ENCODE measurements at regions not wholly inside any gene's neighbourhood (a gene's known extent, or its start where the extent isn't known, plus 50 kb on each side); places are given as distances from the start of the nearest gene placed in this dataset.

DNA sequence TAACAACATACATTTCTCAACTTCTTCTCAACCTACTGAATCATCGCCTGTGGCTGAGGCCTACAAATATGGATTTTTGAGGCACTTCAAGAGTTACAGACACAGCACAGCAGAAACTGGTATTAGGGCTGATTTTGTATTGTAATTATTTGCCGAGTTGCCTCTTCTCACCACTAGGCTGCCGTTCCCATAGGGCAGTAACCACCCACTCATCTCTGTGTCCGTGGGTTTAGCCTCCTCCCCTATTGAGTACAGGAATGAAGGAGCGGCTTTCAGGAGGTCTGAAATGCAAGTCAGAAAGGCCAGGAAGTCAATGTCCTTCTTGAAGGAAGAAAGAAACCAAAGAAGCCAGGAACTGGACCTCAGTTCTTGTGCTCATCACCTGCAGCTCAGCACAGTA, 220.8 kb downstream of the MTHFS start:
- Histone ChIP-seq H3K36me3 (ENCODE audit: insufficient read depth, low read length) (no peaks in the 10 kb centered on the region), H3K4me3 (ENCODE audit: low read length) (no peak overlapping the region), H3K9me3 (replicated peaks; ENCODE audit: low read length) (no peaks in the 10 kb centered on the region), H3K9ac (ENCODE audit: low read depth, low read length) (no peak overlapping the region), H3K4me2 (ENCODE audit: low read length) (no peak overlapping the region), H3K4me1 (ENCODE audit: control insufficient read depth, insufficient read depth, low read length) (peaks cover 28% of the 10 kb centered on the region), H3K27me3 (ENCODE audit: control insufficient read depth, insufficient read depth, low read length) (no peaks in the 10 kb centered on the region)

GRCh38 chr15:79676621-79677020, 220.2 kb downstream of the MTHFS start:
- H3K4me3 ChIP-seq (ENCODE audit: low read length): no peak overlapping the region
- H3K9me3 ChIP-seq (replicated peaks; ENCODE audit: low read length): no peaks in the 10 kb centered on the region
- H3K27me3 ChIP-seq (ENCODE audit: control insufficient read depth, insufficient read depth, low read length): no peaks in the 10 kb centered on the region
- H3K4me2 ChIP-seq (ENCODE audit: low read length): no peak overlapping the region
- peaks cover 35% of the 10 kb centered on the region for H3K4me1 ChIP-seq (ENCODE audit: control insufficient read depth, insufficient read depth, low read length)
- no peaks in the 10 kb centered on the region for H3K36me3 ChIP-seq (ENCODE audit: insufficient read depth, low read length)
- no peak overlapping the region for H3K9ac ChIP-seq (ENCODE audit: low read depth, low read length)

GRCh38 chr15:79677241-79677640, 219.6 kb downstream of the MTHFS start:
- no peaks in the 10 kb centered on the region for H3K9me3 ChIP-seq (replicated peaks; ENCODE audit: low read length)
- H3K4me2 ChIP-seq (ENCODE audit: low read length): no peak overlapping the region
- no peaks in the 10 kb centered on the region for H3K36me3 ChIP-seq (ENCODE audit: insufficient read depth, low read length)
- H3K27me3 ChIP-seq (ENCODE audit: control insufficient read depth, insufficient read depth, low read length): no peaks in the 10 kb centered on the region
- peaks cover 41% of the 10 kb centered on the region for H3K4me1 ChIP-seq (ENCODE audit: control insufficient read depth, insufficient read depth, low read length)
- no peak overlapping the region for H3K4me3 ChIP-seq (ENCODE audit: low read length)
- no peak overlapping the region for H3K9ac ChIP-seq (ENCODE audit: low read depth, low read length)

GRCh38 chr15:79678032-79678701, 218.6 kb downstream of the MTHFS start:
- Histone ChIP-seq H3K4me1 (ENCODE audit: control insufficient read depth, insufficient read depth, low read length) (peaks cover 41% of the 10 kb centered on the region), H3K36me3 (ENCODE audit: insufficient read depth, low read length) (no peaks in the 10 kb centered on the region), H3K4me2 (ENCODE audit: low read length) (no peak overlapping the region), H3K27me3 (ENCODE audit: control insufficient read depth, insufficient read depth, low read length) (no peaks in the 10 kb centered on the region), H3K9me3 (replicated peaks; ENCODE audit: low read length) (no peaks in the 10 kb centered on the region), H3K4me3 (ENCODE audit: low read length) (no peak overlapping the region), H3K9ac (ENCODE audit: low read depth, low read length) (no peak overlapping the region)

GRCh38 chr15:79680720-79681119, 216.1 kb downstream of the MTHFS start:
- peak overlapping the region; percentile 48 for H3K4me2 ChIP-seq (ENCODE audit: low read length)
- no peaks in the 10 kb centered on the region for H3K27me3 ChIP-seq (ENCODE audit: control insufficient read depth, insufficient read depth, low read length)
- H3K9ac ChIP-seq (ENCODE audit: low read depth, low read length): no peak overlapping the region
- H3K9me3 ChIP-seq (replicated peaks; ENCODE audit: low read length): no peaks in the 10 kb centered on the region
- H3K4me3 ChIP-seq (ENCODE audit: low read length): peak overlapping the region; percentile 10
- peaks cover 38% of the 10 kb centered on the region for H3K4me1 ChIP-seq (ENCODE audit: control insufficient read depth, insufficient read depth, low read length)
- H3K36me3 ChIP-seq (ENCODE audit: insufficient read depth, low read length): no peaks in the 10 kb centered on the region

DNA sequence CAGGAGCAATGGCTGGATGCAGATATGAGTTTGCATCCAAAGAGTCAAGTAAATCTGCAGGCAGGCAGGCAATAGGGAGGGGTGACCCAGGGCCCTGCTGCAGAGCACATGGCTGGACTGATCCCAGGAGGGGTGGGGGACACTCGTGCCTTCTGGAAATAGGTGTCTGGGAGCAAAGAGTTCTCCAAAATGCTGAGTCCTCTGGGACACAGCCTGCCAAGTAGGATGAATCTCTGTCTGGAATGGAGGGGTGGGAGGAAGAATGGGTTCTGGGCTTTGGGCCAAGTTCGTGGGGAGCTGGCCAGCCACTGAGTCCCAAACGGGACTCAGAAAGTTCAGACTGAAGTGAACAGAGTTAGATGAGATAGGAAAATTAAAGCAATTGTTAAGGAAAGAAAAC, 214.5 kb downstream of the MTHFS start:
- peak overlapping the region; percentile 78 for H3K9ac ChIP-seq (ENCODE audit: low read depth, low read length)
- H3K27me3 ChIP-seq (ENCODE audit: control insufficient read depth, insufficient read depth, low read length): no peaks in the 10 kb centered on the region
- peak overlapping the region; percentile 62 for H3K4me3 ChIP-seq (ENCODE audit: low read length)
- peaks cover 38% of the 10 kb centered on the region for H3K4me1 ChIP-seq (ENCODE audit: control insufficient read depth, insufficient read depth, low read length)
- H3K36me3 ChIP-seq (ENCODE audit: insufficient read depth, low read length): no peaks in the 10 kb centered on the region
- H3K9me3 ChIP-seq (replicated peaks; ENCODE audit: low read length): no peaks in the 10 kb centered on the region
- peak overlapping the region; percentile 84 for H3K4me2 ChIP-seq (ENCODE audit: low read length)

- Histone ChIP-seq H3K4me3 (ENCODE audit: low read length) (peak overlapping the region; percentile 62), H3K4me1 (ENCODE audit: control insufficient read depth, insufficient read depth, low read length) (peaks cover 38% of the 10 kb centered on the region), H3K36me3 (ENCODE audit: insufficient read depth, low read length) (no peaks in the 10 kb centered on the region), H3K9me3 (replicated peaks; ENCODE audit: low read length) (no peaks in the 10 kb centered on the region), H3K9ac (ENCODE audit: low read depth, low read length) (peak overlapping the region; percentile 78), H3K27me3 (ENCODE audit: control insufficient read depth, insufficient read depth, low read length) (no peaks in the 10 kb centered on the region), H3K4me2 (ENCODE audit: low read length) (peak overlapping the region; percentile 84)
These were observed 213.9 kb downstream of the MTHFS start for GRCh38 chr15:79682851-79683288.

- no peaks in the 10 kb centered on the region for H3K36me3 ChIP-seq (ENCODE audit: insufficient read depth, low read length)
- H3K4me1 ChIP-seq (ENCODE audit: control insufficient read depth, insufficient read depth, low read length): peaks cover 3% of the 10 kb centered on the region
- H3K9ac ChIP-seq (ENCODE audit: low read depth, low read length): no peak overlapping the region
- no peak overlapping the region for H3K4me2 ChIP-seq (ENCODE audit: low read length)
- H3K27me3 ChIP-seq (ENCODE audit: control insufficient read depth, insufficient read depth, low read length): no peaks in the 10 kb centered on the region
- no peak overlapping the region for H3K4me3 ChIP-seq (ENCODE audit: low read length)
- no peaks in the 10 kb centered on the region for H3K9me3 ChIP-seq (replicated peaks; ENCODE audit: low read length)
These were observed 207.8 kb downstream of the MTHFS start for GRCh38 chr15:79689030-79689429.

DNA sequence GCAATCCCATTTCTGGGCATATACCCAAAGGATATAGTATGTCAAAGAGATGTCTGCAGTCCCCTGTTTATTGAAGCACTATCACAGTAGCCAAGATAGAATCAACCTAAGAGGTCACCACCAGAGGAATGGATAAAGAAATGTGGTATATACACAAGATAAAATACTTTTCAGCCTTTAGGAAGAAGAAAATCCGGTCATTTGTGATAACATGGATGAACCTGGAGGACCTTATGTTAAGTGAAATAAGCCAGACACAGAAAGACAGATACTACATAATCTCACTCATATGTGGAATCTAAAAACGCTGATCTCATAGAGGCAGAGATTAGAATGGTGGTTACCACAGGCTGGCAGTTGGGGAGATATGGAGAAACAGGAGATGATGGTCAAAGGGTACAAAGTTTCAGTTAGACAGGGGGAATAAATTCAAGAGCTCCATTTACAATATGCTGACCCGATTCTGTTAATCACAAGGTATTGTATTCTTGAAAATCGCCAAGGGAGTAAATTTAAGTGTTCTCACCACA, 195.8 kb downstream of the MTHFS start:
- H3K36me3 ChIP-seq (ENCODE audit: insufficient read depth, low read length): no peaks in the 10 kb centered on the region
- no peaks in the 10 kb centered on the region for H3K4me1 ChIP-seq (ENCODE audit: control insufficient read depth, insufficient read depth, low read length)
- H3K27me3 ChIP-seq (ENCODE audit: control insufficient read depth, insufficient read depth, low read length): no peaks in the 10 kb centered on the region
- H3K4me3 ChIP-seq (ENCODE audit: low read length): no peak overlapping the region
- H3K4me2 ChIP-seq (ENCODE audit: low read length): no peak overlapping the region
- no peak overlapping the region for H3K9ac ChIP-seq (ENCODE audit: low read depth, low read length)
- H3K9me3 ChIP-seq (replicated peaks; ENCODE audit: low read length): no peaks in the 10 kb centered on the region

DNA sequence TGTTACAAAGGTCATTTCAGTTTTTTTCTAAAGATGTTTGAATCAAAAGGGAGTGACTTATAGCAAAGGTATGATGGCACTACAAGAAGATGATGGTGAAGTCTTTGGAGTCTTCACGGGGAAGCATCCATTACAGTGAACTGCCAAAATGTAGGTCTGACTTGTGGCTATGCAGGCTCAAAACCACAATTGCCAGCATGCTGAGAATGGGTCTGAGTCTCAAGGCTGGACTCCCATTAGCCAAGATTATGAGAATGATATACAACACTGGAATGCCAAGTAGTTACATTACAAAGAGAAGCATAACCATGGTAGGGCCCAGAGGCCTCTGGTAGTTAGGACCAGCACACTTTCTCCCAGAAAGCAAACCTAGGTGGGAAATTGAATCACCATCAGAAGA, 194.2 kb downstream of the MTHFS start:
- H3K27me3 ChIP-seq (ENCODE audit: control insufficient read depth, insufficient read depth, low read length): no peaks in the 10 kb centered on the region
- H3K9ac ChIP-seq (ENCODE audit: low read depth, low read length): no peak overlapping the region
- no peaks in the 10 kb centered on the region for H3K36me3 ChIP-seq (ENCODE audit: insufficient read depth, low read length)
- no peaks in the 10 kb centered on the region for H3K9me3 ChIP-seq (replicated peaks; ENCODE audit: low read length)
- no peak overlapping the region for H3K4me3 ChIP-seq (ENCODE audit: low read length)
- no peaks in the 10 kb centered on the region for H3K4me1 ChIP-seq (ENCODE audit: control insufficient read depth, insufficient read depth, low read length)
- H3K4me2 ChIP-seq (ENCODE audit: low read length): no peak overlapping the region

GRCh38 chr15:79721256-79721655, 175.6 kb downstream of the MTHFS start:
- Histone ChIP-seq H3K9me3 (replicated peaks; ENCODE audit: low read length) (no peaks in the 10 kb centered on the region), H3K27me3 (ENCODE audit: control insufficient read depth, insufficient read depth, low read length) (peaks cover 3% of the 10 kb centered on the region), H3K36me3 (ENCODE audit: insufficient read depth, low read length) (no peaks in the 10 kb centered on the region), H3K4me1 (ENCODE audit: control insufficient read depth, insufficient read depth, low read length) (no peaks in the 10 kb centered on the region), H3K4me3 (ENCODE audit: low read length) (no peak overlapping the region), H3K4me2 (ENCODE audit: low read length) (no peak overlapping the region), H3K9ac (ENCODE audit: low read depth, low read length) (no peak overlapping the region)

DNA sequence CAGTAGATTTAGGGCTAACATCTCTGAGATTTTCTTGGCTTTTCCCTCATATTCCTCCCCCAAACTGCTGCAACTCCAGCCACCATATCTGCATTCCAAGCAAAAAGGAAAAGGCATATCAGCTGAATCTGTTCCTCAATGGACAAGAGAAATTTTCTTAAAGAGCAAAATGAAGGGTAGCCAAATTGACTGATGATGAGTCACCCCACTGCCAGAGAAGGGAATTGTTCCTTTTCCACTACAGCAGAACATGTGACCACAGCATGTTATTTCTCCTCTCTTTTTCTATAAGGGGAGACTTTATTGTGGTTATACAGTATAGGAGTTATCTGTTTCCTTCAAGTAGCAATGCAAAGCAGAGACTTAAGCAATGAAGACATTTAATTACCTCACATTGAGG, 172.5 kb downstream of the MTHFS start:
- Histone ChIP-seq H3K4me2 (ENCODE audit: low read length) (no peak overlapping the region), H3K9me3 (replicated peaks; ENCODE audit: low read length) (no peaks in the 10 kb centered on the region), H3K4me1 (ENCODE audit: control insufficient read depth, insufficient read depth, low read length) (no peaks in the 10 kb centered on the region), H3K36me3 (ENCODE audit: insufficient read depth, low read length) (no peaks in the 10 kb centered on the region), H3K27me3 (ENCODE audit: control insufficient read depth, insufficient read depth, low read length) (peaks cover 10% of the 10 kb centered on the region), H3K4me3 (ENCODE audit: low read length) (no peak overlapping the region), H3K9ac (ENCODE audit: low read depth, low read length) (no peak overlapping the region)

Measured in skeletal muscle satellite cell (primary cell).